GM21737 (cell line): ENCODE measurements at regions not wholly inside any gene's neighbourhood (a gene's known extent, or its start where the extent isn't known, plus 50 kb on each side); places are given as distances from the start of the nearest gene placed in this dataset.

Source experiments
- ATAC-seq: cut with Tn5 transposase; IDR thresholded peaks from one replicate; pipeline ENCODE4 v1.9.1; 2021; ENCODE audit warnings: mild to moderate bottlenecking, moderate library complexity; ENCODE audit not compliant: unreplicated experiment

GRCh38 chr18:75554644-75555185 is 127.2 kb upstream of the SMIM21 start:
- no peak for ATAC-seq

DNA sequence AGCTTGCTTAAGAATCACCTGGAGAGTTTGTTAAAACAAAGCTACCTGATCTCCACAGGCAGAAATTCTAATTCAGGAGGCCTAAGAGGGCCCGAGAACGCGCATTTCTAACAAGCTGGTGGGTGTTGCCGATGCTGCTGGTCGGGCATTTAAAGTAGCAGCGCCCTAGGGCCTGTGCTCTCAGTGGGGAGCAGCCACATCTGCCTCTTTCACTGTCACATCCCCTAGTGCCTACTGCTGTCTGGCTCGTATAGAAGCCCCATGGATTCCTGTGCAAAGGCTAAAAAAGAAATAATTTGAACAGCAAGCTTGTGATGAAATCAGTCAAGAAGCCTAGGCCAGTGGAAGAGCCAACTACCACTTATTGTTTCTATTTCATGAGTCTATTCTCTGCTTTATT is 126.7 kb upstream of the SMIM21 start:
- no peak for ATAC-seq

DNA sequence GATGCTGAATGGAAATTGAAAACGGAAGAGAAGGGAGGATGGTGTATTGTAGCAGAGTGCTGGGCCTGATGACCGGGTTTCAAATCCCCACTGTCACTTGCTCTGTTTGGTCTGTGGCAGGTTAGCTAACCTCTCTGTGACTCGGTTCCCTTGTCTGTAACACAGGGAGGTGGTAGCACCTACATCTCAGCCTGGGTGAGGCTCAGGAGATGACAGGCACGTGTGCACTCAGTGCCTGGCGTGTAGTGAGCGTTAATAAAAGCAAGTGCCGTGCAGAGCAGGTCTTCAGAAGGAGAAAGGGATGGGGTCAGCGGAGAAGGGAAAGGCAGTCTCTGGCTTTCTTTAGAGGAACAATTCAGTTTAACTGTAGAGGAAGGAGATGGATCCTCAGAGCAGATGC is 125.5 kb upstream of the SMIM21 start:
- ATAC-seq = no peak

DNA sequence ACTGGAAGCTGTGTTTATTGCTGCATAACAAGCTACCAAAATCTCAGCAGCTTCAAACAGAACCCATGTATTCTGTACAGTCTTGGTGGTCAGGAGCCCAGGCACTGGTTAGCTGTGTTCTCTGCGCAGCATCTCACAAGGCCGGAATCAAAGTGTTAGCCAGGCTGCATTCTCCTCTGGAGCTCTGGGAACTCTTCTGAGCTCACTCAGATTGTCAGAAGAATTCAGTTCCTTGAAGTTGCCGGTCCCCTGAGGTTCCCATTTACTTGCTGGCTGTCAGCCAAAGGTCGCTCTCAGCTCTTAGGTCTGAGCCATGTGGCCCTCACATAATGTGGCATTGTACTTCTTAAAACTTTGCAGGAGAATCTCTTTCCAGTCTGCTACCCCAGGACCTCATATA is 123.6 kb upstream of the SMIM21 start:
- ATAC-seq = no peak

GRCh38 chr18:75548353-75548905 is 120.9 kb upstream of the SMIM21 start:
- no peak for ATAC-seq

DNA sequence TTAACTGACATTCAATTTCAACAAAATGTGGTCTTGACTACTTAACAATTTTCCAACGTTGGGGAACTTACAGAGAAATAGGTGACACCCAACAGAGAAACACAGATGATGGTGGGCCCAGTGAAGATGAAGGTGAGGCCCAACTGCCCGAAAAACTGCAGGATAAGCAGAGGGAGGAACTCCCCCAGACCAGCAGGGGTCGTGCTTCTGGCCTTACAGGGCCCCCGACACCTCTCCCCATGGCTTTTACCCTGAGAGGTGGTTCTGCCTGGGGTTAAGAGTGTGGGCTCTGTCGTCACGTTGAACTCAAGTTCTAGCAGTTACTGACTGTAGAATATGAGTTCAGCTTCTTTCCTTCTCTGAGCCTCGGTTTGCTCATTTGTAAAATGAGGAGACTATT is 119.5 kb upstream of the SMIM21 start:
- ATAC-seq = no peak

GRCh38 chr18:75545189-75545588 is 117.7 kb upstream of the SMIM21 start:
- ATAC-seq = no peak

- no peak for ATAC-seq
Observed at GRCh38 chr18:75544496-75544895, 117.0 kb upstream of the SMIM21 start.

- no peak for ATAC-seq
Observed at GRCh38 chr18:75544051-75544481, 116.6 kb upstream of the SMIM21 start.

DNA sequence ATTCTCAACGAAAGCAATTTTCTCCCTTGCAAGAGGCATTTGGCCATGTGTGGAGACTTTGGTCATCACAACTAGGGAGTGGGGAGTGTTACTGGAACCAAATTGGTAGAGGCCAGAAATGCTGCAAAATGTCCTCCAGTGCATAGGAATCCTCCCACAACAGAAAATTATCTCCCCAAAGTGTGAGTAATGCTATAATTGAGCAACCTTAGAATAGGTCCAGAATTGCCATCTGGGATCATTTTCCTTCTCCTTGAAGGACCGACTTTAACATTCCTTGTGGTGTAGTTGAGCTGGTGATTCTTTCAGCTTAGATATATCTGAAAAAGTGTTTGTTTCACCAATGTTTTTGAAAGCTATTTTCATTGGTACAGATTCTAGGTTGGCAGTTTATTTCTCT is 111.2 kb upstream of the SMIM21 start:
- ATAC-seq = no peak

- ATAC-seq = no peak
Observed at GRCh38 chr18:75533950-75534349, 106.4 kb upstream of the SMIM21 start.

- ATAC-seq = no peak
Observed at GRCh38 chr18:75533209-75533608, 105.7 kb upstream of the SMIM21 start.

- no peak for ATAC-seq
Observed at GRCh38 chr18:75531851-75532459, 104.5 kb upstream of the SMIM21 start.

- ATAC-seq = no peak
Observed at GRCh38 chr18:75531212-75531850, 103.8 kb upstream of the SMIM21 start.

GRCh38 chr18:75530566-75531211 is 103.2 kb upstream of the SMIM21 start:
- no peak for ATAC-seq

- ATAC-seq = no peak
Observed at GRCh38 chr18:75530118-75530517, 102.6 kb upstream of the SMIM21 start.

DNA sequence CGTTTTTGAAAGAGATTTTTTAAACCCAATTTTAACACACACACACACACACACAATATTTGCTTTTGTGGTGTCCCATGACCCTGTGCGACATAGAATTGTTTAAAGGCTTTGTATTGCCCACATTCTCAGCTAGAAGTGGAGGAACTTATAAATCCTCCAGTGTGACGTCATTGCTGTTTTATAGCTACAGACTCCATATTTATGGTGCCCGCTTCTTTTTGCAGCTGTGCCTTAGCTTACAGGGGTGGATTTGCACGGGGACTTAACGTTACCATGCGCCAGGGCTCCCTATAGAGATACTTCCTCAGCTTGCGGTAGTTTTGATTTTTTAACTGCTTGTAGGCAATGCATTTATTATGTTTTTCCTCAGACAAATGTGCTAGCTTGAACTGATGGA is 101.9 kb upstream of the SMIM21 start:
- ATAC-seq = no peak

GRCh38 chr18:75527848-75528685 is 100.6 kb upstream of the SMIM21 start:
- no peak for ATAC-seq

DNA sequence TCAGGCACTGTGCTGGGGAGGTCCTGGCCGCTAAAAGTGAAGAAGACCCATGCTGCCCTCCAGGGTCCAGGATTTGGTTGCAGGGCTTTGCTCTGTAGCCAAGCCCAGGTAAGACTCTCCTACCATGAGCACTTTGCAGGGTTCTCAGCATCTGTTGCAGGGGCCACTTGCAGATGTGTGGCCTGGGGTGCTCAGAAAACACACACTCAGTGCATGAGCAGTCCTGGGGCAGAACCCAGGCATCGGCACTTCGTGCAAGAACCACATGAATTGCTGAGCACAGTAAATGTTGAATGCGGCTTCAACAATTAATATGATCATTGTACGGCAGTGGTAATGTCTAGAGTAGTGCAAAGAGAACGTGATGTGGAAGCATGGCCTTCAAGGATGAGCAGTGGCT is 98.5 kb upstream of the SMIM21 start:
- no peak for ATAC-seq

DNA sequence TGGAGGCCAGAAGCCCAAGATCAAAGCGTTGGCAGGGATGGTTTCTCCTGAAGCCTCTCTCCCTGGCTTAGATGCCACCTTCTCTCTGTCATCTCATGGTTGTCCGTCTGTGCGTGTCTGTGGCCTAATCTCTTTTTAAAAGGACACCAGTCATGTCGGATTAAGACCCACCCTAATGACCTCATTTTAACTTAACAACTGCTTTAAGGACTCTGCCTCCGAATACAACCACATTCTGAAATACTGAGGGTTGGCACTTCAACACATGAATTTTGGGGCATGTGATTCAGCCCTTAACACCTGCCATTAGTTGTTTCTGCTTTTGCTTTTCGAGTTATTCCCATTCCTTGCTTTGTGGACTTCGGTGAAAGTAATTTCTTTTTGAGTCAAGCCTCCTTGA is 97.8 kb upstream of the SMIM21 start:
- ATAC-seq = no peak

DNA sequence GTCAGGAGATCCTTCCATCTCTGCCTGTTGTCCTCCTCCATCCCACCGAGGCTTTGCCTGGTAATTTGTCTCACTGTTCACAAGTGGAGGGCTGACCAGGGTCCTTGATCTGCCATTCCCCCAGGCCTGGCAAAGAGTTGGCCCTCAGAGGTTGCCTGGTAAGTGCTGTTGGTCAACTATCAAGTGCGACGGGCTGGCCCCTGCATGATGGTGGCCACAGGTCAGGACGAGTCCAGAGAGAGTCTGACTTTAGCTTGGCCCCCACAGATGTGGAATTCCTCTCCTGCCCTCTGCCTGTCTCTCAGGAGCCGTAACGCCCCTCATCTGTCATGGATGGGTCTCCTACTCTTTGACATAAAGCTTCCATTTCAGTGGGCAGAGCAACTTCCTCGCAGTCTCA is 97.3 kb upstream of the SMIM21 start:
- ATAC-seq = no peak
